IMR-90 (cell line): ENCODE measurements at regions not wholly inside any gene's neighbourhood (a gene's known extent, or its start where the extent isn't known, plus 50 kb on each side); places are given as distances from the start of the nearest gene placed in this dataset.

ENCODE experiments used
- ATAC-seq: fragments of 200-7000 bp; cut with Tn5 transposase; 2 replicates; pipeline ENCODE4 v1.9.1; 2020; ENCODE audit warnings: low read depth, mild to moderate bottlenecking, moderate library complexity
- BruUV-seq: library from RNA; stranded (reverse); fragments of 400-500 nt; replicated peaks from 2 replicates; lab custom pipeline; 2021; lab: Mats Ljungman, UMichigan
- CTCF ChIA-PET: fragments of 300-600 bp; formaldehyde crosslinking; extraction: SDS; loops from one replicate; lab custom pipeline; 2021; ENCODE audit warnings: antibody characterized with exemption; lab: Yijun Ruan, JAX
- POLR2A ChIA-PET: fragments of 300-600 bp; sonication (Branson Sonifier 250); formaldehyde crosslinking; loops from one replicate; lab custom pipeline; 2022; ENCODE audit warnings: antibody characterized with exemption; ENCODE audit not compliant: unreplicated experiment; lab: Charles Lee
- DNase-seq: peaks from one replicate; pipeline ENCODE4 v3.0.0; 2013
- H2AFZ ChIP-seq: replicated peaks from 2 replicates; pipeline ENCODE3; 2013; ENCODE audit warnings: low read length, mild to moderate bottlenecking; ENCODE audit not compliant: poor library complexity
- H2AK5ac ChIP-seq: 2 replicates; pipeline ENCODE4 v1.6.1; 2013; ENCODE audit warnings: low read depth, low read length, inconsistent platforms
- H2AK9ac ChIP-seq: replicated peaks from 2 replicates; pipeline ENCODE3; 2013; ENCODE audit warnings: mild to moderate bottlenecking, low read depth, low read length, moderate library complexity; ENCODE audit not compliant: poor library complexity
- H2BK120ac ChIP-seq: 2 replicates; pipeline ENCODE4 v1.6.1; 2013; ENCODE audit warnings: low read depth, low read length, inconsistent platforms
- H2BK15ac ChIP-seq: 3 replicates; pipeline ENCODE4 v1.6.1; 2013; ENCODE audit warnings: low read depth, low read length, inconsistent platforms
- H2BK20ac ChIP-seq: 2 replicates; pipeline ENCODE4 v1.6.1; 2013; ENCODE audit warnings: low read depth, mild to moderate bottlenecking, inconsistent platforms, low read length, moderate library complexity
- H2BK5ac ChIP-seq: 2 replicates; pipeline ENCODE4 v1.6.1; 2013; ENCODE audit warnings: mild to moderate bottlenecking, low read depth, low read length, inconsistent platforms; ENCODE audit not compliant: poor library complexity, severe bottlenecking
- H3K14ac ChIP-seq: replicated peaks from 2 replicates; pipeline ENCODE4 v1.6.1; 2013; ENCODE audit warnings: low read depth, low read length, inconsistent platforms
- H3K18ac ChIP-seq: 2 replicates; pipeline ENCODE4 v1.6.1; 2013; ENCODE audit warnings: low read depth, low read length, control low read depth
- H3K23ac ChIP-seq: 2 replicates; pipeline ENCODE4 v1.6.1; 2013; ENCODE audit warnings: low read depth, low read length, inconsistent platforms
- H3K27ac ChIP-seq: 2 replicates; pipeline ENCODE4 v1.5.1; 2013; ENCODE audit warnings: mild to moderate bottlenecking, control low read depth, low read length; ENCODE audit not compliant: insufficient read depth
- H3K27me3 ChIP-seq: 2 replicates; pipeline ENCODE4 v1.6.1; 2013; ENCODE audit warnings: low read length; ENCODE audit not compliant: control insufficient read depth, insufficient read depth
- H3K36me3 ChIP-seq: 2 replicates; pipeline ENCODE4 v1.6.1; 2013; ENCODE audit warnings: low read length, mixed read lengths; ENCODE audit not compliant: control insufficient read depth, insufficient read depth
- H3K4ac ChIP-seq: 2 replicates; pipeline ENCODE4 v1.6.1; 2013; ENCODE audit warnings: low read depth, low read length, inconsistent platforms
- H3K4me1 ChIP-seq: 2 replicates; pipeline ENCODE4 v1.6.1; 2013; ENCODE audit warnings: low read length, mixed read lengths; ENCODE audit not compliant: control insufficient read depth, insufficient read depth
- H3K4me2 ChIP-seq: 2 replicates; pipeline ENCODE4 v1.6.1; 2013; ENCODE audit warnings: low read depth, mild to moderate bottlenecking, control low read depth, low read length, moderate library complexity
- H3K4me3 ChIP-seq: 2 replicates; pipeline ENCODE4 v1.5.1; 2013; ENCODE audit warnings: low read depth, mild to moderate bottlenecking, control low read depth, low read length, moderate library complexity; ENCODE audit not compliant: insufficient read depth
- H3K56ac ChIP-seq: 2 replicates; pipeline ENCODE4 v1.6.1; 2013; ENCODE audit warnings: low read length, inconsistent platforms; ENCODE audit not compliant: insufficient read depth; ENCODE audit errors: extremely low read depth
- H3K79me1 ChIP-seq, 2 experiments: 2 replicates each; pipeline ENCODE4 v1.6.1; 2013; ENCODE audit warnings: low read length in 2 of 2, inconsistent platforms in 1 of 2, low read depth in 1 of 2
- H3K9ac ChIP-seq: 2 replicates; pipeline ENCODE4 v1.6.1; 2013; ENCODE audit warnings: low read depth, low read length, control low read depth
- H3K9me1 ChIP-seq: 2 replicates; pipeline ENCODE4 v1.6.1; 2013; ENCODE audit warnings: low read length, inconsistent platforms; ENCODE audit not compliant: insufficient read depth
- H3K9me3 ChIP-seq: 2 replicates; pipeline ENCODE4 v1.6.1; 2013; ENCODE audit warnings: low read length; ENCODE audit not compliant: control insufficient read depth, insufficient read depth
- H4K20me1 ChIP-seq: 2 replicates; pipeline ENCODE4 v1.6.1; 2013; ENCODE audit warnings: low read length, inconsistent platforms; ENCODE audit not compliant: insufficient read depth
- H4K5ac ChIP-seq: 2 replicates; pipeline ENCODE4 v1.6.1; 2013; ENCODE audit warnings: mild to moderate bottlenecking, low read depth, low read length, control low read depth
- H4K8ac ChIP-seq, 2 experiments: 2 replicates each; pipeline ENCODE4 v1.6.1; 2013; ENCODE audit warnings: low read depth in 2 of 2, low read length in 2 of 2, control low read depth in 1 of 2, inconsistent platforms in 1 of 2
- H4K91ac ChIP-seq: 2 replicates; pipeline ENCODE4 v1.6.1; 2013; ENCODE audit warnings: low read depth, low read length, inconsistent platforms; ENCODE audit not compliant: insufficient read depth
- BHLHE40 ChIP-seq: fragments of 150-350 bp; IDR thresholded peaks from 2 replicates; pipeline ENCODE4 v1.6.1; 2016; ENCODE audit warnings: mild to moderate bottlenecking, low read depth, low read length
- CHD1 ChIP-seq: IDR thresholded peaks from 2 replicates; pipeline ENCODE4 v1.6.1; 2012; ENCODE audit warnings: low read depth, low read length, improper control_type of control experiment
- CTCF ChIP-seq: conservative IDR thresholded peaks from 2 replicates; pipeline ENCODE4 v1.5.1; 2012; ENCODE audit warnings: mild to moderate bottlenecking, low read depth, low read length, improper control_type of control experiment
- ELK1 ChIP-seq: fragments of 150-350 bp; IDR thresholded peaks from 2 replicates; pipeline ENCODE4 v1.6.1; 2016; ENCODE audit warnings: low read depth, mild to moderate bottlenecking, low read length, moderate library complexity, borderline replicate concordance
- FOS ChIP-seq: fragments of 150-350 bp; IDR thresholded peaks from 2 replicates; pipeline ENCODE4 v1.6.1; 2016; ENCODE audit warnings: low read depth, low read length
- MAFK ChIP-seq: IDR thresholded peaks from 2 replicates; pipeline ENCODE4 v1.6.1; 2012; ENCODE audit warnings: low read depth, low read length, improper control_type of control experiment
- MAZ ChIP-seq: IDR thresholded peaks from 2 replicates; pipeline ENCODE4 v1.6.1; 2012; ENCODE audit warnings: low read depth, mild to moderate bottlenecking, low read length, improper control_type of control experiment, moderate library complexity, borderline replicate concordance
- MXI1 ChIP-seq: IDR thresholded peaks from 2 replicates; pipeline ENCODE4 v1.6.1; 2012; ENCODE audit warnings: low read depth, mild to moderate bottlenecking, low read length, moderate library complexity, borderline replicate concordance
- NFE2L2 ChIP-seq: fragments of 150-350 bp; IDR thresholded peaks from 2 replicates; pipeline ENCODE4 v1.6.1; 2016; ENCODE audit warnings: low read depth, mild to moderate bottlenecking, low read length
- POLR2A ChIP-seq: IDR thresholded peaks from 2 replicates; pipeline ENCODE4 v1.6.1; 2012; ENCODE audit warnings: mild to moderate bottlenecking, low read depth, low read length
- RAD21 ChIP-seq: IDR thresholded peaks from 2 replicates; pipeline ENCODE4 v1.6.1; 2012; ENCODE audit warnings: low read length, improper control_type of control experiment
- RFX5 ChIP-seq: IDR thresholded peaks from 2 replicates; pipeline ENCODE4 v1.8.0; 2012; ENCODE audit warnings: low read depth, mild to moderate bottlenecking, low read length, moderate library complexity
- SMC3 ChIP-seq: fragments of 150-350 bp; IDR thresholded peaks from 2 replicates; pipeline ENCODE4 v1.6.1; 2016; ENCODE audit warnings: low read depth, mild to moderate bottlenecking, antibody characterized with exemption, low read length, moderate library complexity
- USF2 ChIP-seq: fragments of 150-350 bp; IDR thresholded peaks from 2 replicates; pipeline ENCODE4 v1.6.1; 2017; ENCODE audit warnings: mild to moderate bottlenecking, antibody characterized with exemption, low read length, low read depth
- WGBS, 2 experiments: methylation state at CpG; one replicate each; pipeline versions ENCODE4 v1.1.5 to v1.1.7; 2013; ENCODE audit warnings: missing lambda C conversion rate in 2 of 2; ENCODE audit not compliant: insufficient read length in 1 of 2; ENCODE audit errors: extremely low coverage in 2 of 2; 5-methylcytosine and 5-hydroxymethylcytosine counted together
- dilution Hi-C: fragments of 300-500 bp; cut with HindIII; formaldehyde crosslinking; loops from one replicate; pipeline ENCODE4 v1.14.3; 2018; ENCODE audit warnings: low sequenced_read_pairs; ENCODE audit not compliant: unreplicated experiment
- in situ Hi-C: fragments of 300-500 bp; cut with MboI; formaldehyde crosslinking; loops from 3 replicates; pipeline ENCODE4 v1.14.3; 2019; ENCODE audit warnings: low sequenced_read_pairs, inconsistent platforms, mixed read lengths
- intact Hi-C: fragments of 100-400 bp; cut with micrococcal nuclease; formaldehyde crosslinking; loops from 2 replicates; pipeline ENCODE4 v1.10.0; 2022

DNA sequence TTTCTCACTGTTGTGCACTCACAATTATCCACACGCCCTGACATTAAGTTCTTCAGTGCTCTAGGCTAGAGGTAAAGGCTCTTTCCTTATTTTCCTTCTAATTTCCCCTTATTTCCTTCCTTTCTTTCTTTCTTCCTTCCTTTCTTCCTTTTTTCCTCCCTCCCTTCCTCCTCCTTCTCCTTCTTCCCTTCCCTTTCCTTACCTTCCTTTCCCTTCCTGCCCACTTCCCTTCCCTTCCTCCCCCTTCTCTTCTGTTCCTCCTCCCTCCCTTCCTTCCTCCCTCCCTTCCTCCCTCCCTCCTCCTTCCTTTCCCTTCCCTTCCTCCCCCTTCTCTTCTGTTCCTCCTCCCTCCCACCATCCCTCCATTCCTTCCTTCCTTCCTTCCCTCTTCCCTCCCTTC lies 317.0 kb upstream of the IRX1 start:
- ChIA-PET CTCF (no interaction called here), POLR2A (no interaction called here)
- Histone ChIP-seq H3K4me1 (no peaks in the 10 kb centered on the region), H3K27ac (no peak overlapping the region), H2AK5ac (no peak overlapping the region), H3K9me3 (peaks cover 49% of the 10 kb centered on the region), H2BK15ac (no peak overlapping the region), H3K14ac (no peak overlapping the region), H3K18ac (no peak overlapping the region), H3K27me3 (no peaks in the 10 kb centered on the region), H2BK5ac (no peak overlapping the region), H4K20me1 (no peaks in the 10 kb centered on the region), H3K56ac (no peak overlapping the region), H3K4me3 (no peak overlapping the region), H2BK20ac (no peak overlapping the region), H2AK9ac (no peak overlapping the region), H3K36me3 (no peaks in the 10 kb centered on the region), H4K91ac (no peak overlapping the region), H2AFZ (no peak overlapping the region), H3K4ac (no peak overlapping the region), H4K8ac (no peak overlapping the region), H2BK120ac (no peak overlapping the region), H3K79me1 (no peaks in the 10 kb centered on the region), H3K23ac (no peak overlapping the region), H3K9me1 (no peaks in the 10 kb centered on the region), H3K4me2 (no peak overlapping the region), H4K5ac (no peak overlapping the region), H3K9ac (no peak overlapping the region)
- dilution Hi-C loops: no loop called here
- WGBS, 2 experiments: no CpG with 5 or more reads among the region's 1 CpG
- no peak for ATAC-seq
- TF ChIP-seq POLR2A (no peak), MXI1 (no peak), SMC3 (no peak), MAFK (no peak), MAZ (no peak), NFE2L2 (no peak), BHLHE40 (no peak), RAD21 (no peak), CTCF (no peak), USF2 (no peak), FOS (no peak), RFX5 (no peak), CHD1 (no peak), ELK1 (no peak)
- DNase-seq: no peak
- in situ Hi-C loops: no loop called here
- BruUV-seq: no TSS peak
- intact Hi-C loops: no loop called here
